ENCODE measurements at regions not wholly inside any gene's neighbourhood (a gene's known extent, or its start where the extent isn't known, plus 50 kb on each side); places are given as distances from the start of the nearest gene placed in this dataset.

GRCh38 chr14:105876829-105877228, 350.4 kb downstream of the TMEM121 start:
- Histone ChIP-seq H2AK5ac (ENCODE audit: low read depth, low read length) (no peak overlapping the region), H2BK20ac (ENCODE audit: low read length) (no peak overlapping the region), H2BK12ac (ENCODE audit: low read depth, low read length) (no peak overlapping the region), H3K4me1 (replicated peaks in 1 of 4; ENCODE audit: control insufficient read depth in 3 of 4, insufficient read depth in 4 of 4, low read length in 3 of 4) (no peaks in the 10 kb centered on the region), H3K79me1 (ENCODE audit: low read depth, low read length) (no peaks in the 10 kb centered on the region), H3K9me3 (ENCODE audit: insufficient read depth in 2 of 2, low read depth in 1 of 2, low read length in 1 of 2) (peaks cover 45 to 76% of the 10 kb centered on the region in 2 experiments), H2AFZ (ENCODE audit: low read length) (no peak overlapping the region), H3K23ac (ENCODE audit: insufficient read length) (no peak overlapping the region), H4K8ac (ENCODE audit: extremely low read depth, insufficient read depth, low read length) (no peak overlapping the region), H2BK120ac (replicated peaks; ENCODE audit: low read depth, low read length) (no peak overlapping the region), H3K27ac (ENCODE audit: low read depth, low read length) (no peak overlapping the region), H3K56ac (replicated peaks; ENCODE audit: insufficient read length, low read depth, low read length) (no peak overlapping the region), H3K79me2 (ENCODE audit: control insufficient read depth in 1 of 2, insufficient read depth in 2 of 2, low read length in 2 of 2) (no peaks in the 10 kb centered on the region), H4K20me1 (replicated peaks in 1 of 2; ENCODE audit: control insufficient read depth in 1 of 2, insufficient read depth in 2 of 2, low read length in 2 of 2) (no peaks in the 10 kb centered on the region), H3K9ac (replicated peaks in 1 of 4; ENCODE audit: extremely low read depth in 1 of 4, low read depth in 3 of 4, low read length in 3 of 4) (no peak overlapping the region), H3K4me3 (ENCODE audit: extremely low read depth in 1 of 4, insufficient read depth in 2 of 4, low read depth in 3 of 4, low read length in 4 of 4) (no peak overlapping the region), H4K91ac (replicated peaks; ENCODE audit: insufficient read length, low read length) (no peak overlapping the region), H4K5ac (ENCODE audit: insufficient read length, low read depth, low read length) (no peak overlapping the region), H2BK15ac (ENCODE audit: low read length) (no peak overlapping the region), H3K14ac (ENCODE audit: insufficient read length) (no peak overlapping the region), H3K4ac (replicated peaks; ENCODE audit: insufficient read length, low read depth, low read length) (no peak overlapping the region), H2BK5ac (ENCODE audit: low read depth, low read length) (no peak overlapping the region), H3K36me3 (ENCODE audit: control insufficient read depth in 2 of 4, insufficient read depth in 4 of 4, low read length in 3 of 4) (no peaks in the 10 kb centered on the region), H3K27me3 (replicated peaks in 1 of 4; ENCODE audit: control insufficient read depth in 3 of 4, extremely low read depth in 1 of 4, insufficient read depth in 3 of 4, low read length in 3 of 4) (no peaks in the 10 kb centered on the region), H3K4me2 (ENCODE audit: insufficient read depth in 1 of 2, low read depth in 2 of 2, low read length in 2 of 2) (no peak overlapping the region), H3K23me2 (ENCODE audit: low read depth, low read length) (no peaks in the 10 kb centered on the region), H3K18ac (ENCODE audit: extremely low read depth, low read length) (no peak overlapping the region)
- FAIRE-seq (no peak), DNase-seq (ENCODE audit: low read depth in 1 of 2, low spot score in 2 of 2) (no peak)
- WGBS, 2 experiments (ENCODE audit: extremely low coverage in 1 of 2, insufficient coverage in 1 of 2, insufficient read length in 1 of 2, insufficient replicate concordance in 2 of 2, low coverage in 1 of 2, low lambda C conversion rate in 2 of 2, missing lambda C conversion rate in 1 of 2), result 84% methylated on average over 8 of the region's 8 CpGs; no CpG with 5 or more reads in 1 of the 2 experiments
- ChIA-PET CTCF (ENCODE audit: partially characterized antibody) (no interaction called here), POLR2A (ENCODE audit: partially characterized antibody) (no interaction called here)
- no peak for TF ChIP-seq CBX8 (IDR thresholded peaks at IDR 0.05; ENCODE audit: borderline replicate concordance, low read depth, low read length)

All from H1 (cell line).